WTC11 (cell line): ENCODE measurements at regions not wholly inside any gene's neighbourhood (a gene's known extent, or its start where the extent isn't known, plus 50 kb on each side); places are given as distances from the start of the nearest gene placed in this dataset.

Source experiments
- ATAC-seq: fragments of 200-7000 bp; cut with Tn5 transposase; 2 replicates; pipeline ENCODE4 v1.10.0; 2021; ENCODE audit warnings: mild to moderate bottlenecking, moderate library complexity
- CTCF ChIA-PET: fragments of 300-600 bp; sonication (Branson Sonifier 250); formaldehyde crosslinking; loops from one replicate; lab custom pipeline; 2021; ENCODE audit warnings: antibody characterized with exemption; lab: Charles Lee
- POLR2A ChIA-PET: fragments of 350-600 bp; sonication (Branson Sonifier 250); formaldehyde crosslinking; loops from one replicate; lab custom pipeline; 2021; ENCODE audit warnings: antibody characterized with exemption; lab: Charles Lee
- DNase-seq: peaks from one replicate; pipeline ENCODE4 v3.0.0; 2021; ENCODE audit warnings: low spot score
- H3K27ac Mint-ChIP-seq: 2 replicates; pipeline ENCODE4 v1.8.0; 2021; ENCODE audit warnings: mixed read lengths
- H3K27me3 Mint-ChIP-seq: 2 replicates; pipeline ENCODE4 v1.8.0; 2021; ENCODE audit warnings: low read depth, mild to moderate bottlenecking, moderate library complexity, mixed read lengths
- H3K36me3 Mint-ChIP-seq: 2 replicates; pipeline ENCODE4 v1.8.0; 2021; ENCODE audit warnings: mixed read lengths
- H3K4me1 Mint-ChIP-seq: 2 replicates; pipeline ENCODE4 v1.8.0; 2022; ENCODE audit warnings: mixed read lengths
- H3K4me3 Mint-ChIP-seq: 2 replicates; pipeline ENCODE4 v1.8.0; 2021; ENCODE audit warnings: mild to moderate bottlenecking, moderate library complexity, mixed read lengths
- H3K9me3 Mint-ChIP-seq: 2 replicates; pipeline ENCODE4 v1.8.0; 2021; ENCODE audit warnings: mixed read lengths
- CREB1 ChIP-seq: sonication (generic); formaldehyde crosslinking; IDR thresholded peaks from 2 replicates; pipeline ENCODE4 v1.8.0; 2023; ENCODE audit warnings: mild to moderate bottlenecking, missing genetic modification reagents
- ELF4 ChIP-seq: sonication (generic); formaldehyde crosslinking; IDR thresholded peaks from 2 replicates; pipeline ENCODE4 v1.8.1; 2022; ENCODE audit warnings: low read depth, mild to moderate bottlenecking, moderate library complexity, missing genetic modification reagents
- FOXP1 ChIP-seq: sonication (generic); formaldehyde crosslinking; IDR thresholded peaks from 2 replicates; pipeline ENCODE4 v1.8.0; 2022; ENCODE audit warnings: missing genetic modification reagents, mild to moderate bottlenecking, moderate library complexity, borderline replicate concordance
- GTF2I ChIP-seq: fragments of 250-450 bp; sonication (Bioruptor Pico); conservative IDR thresholded peaks from 2 replicates; pipeline ENCODE4 v1.4.0; 2021; ENCODE audit warnings: mild to moderate bottlenecking
- MYBL2 ChIP-seq: sonication (generic); formaldehyde crosslinking; IDR thresholded peaks from 2 replicates; pipeline ENCODE4 v1.8.1; 2023; ENCODE audit warnings: mild to moderate bottlenecking, moderate library complexity, missing genetic modification reagents
- NFE2L1 ChIP-seq: sonication (generic); formaldehyde crosslinking; IDR thresholded peaks from 2 replicates; pipeline ENCODE4 v1.8.1; 2023; ENCODE audit warnings: missing genetic modification reagents
- OVOL2 ChIP-seq: fragments of 250-450 bp; sonication (Bioruptor Pico); IDR thresholded peaks from 2 replicates; pipeline ENCODE4 v1.9.0; 2021; ENCODE audit warnings: mild to moderate bottlenecking, borderline replicate concordance
- SOX15 ChIP-seq: fragments of 250-450 bp; sonication (Bioruptor Pico); IDR thresholded peaks from 2 replicates; pipeline ENCODE4 v1.9.0; 2021; ENCODE audit warnings: mild to moderate bottlenecking
- ZNF121 ChIP-seq: sonication (generic); formaldehyde crosslinking; IDR thresholded peaks from 2 replicates; pipeline ENCODE4 v1.8.0; 2023; ENCODE audit warnings: missing genetic modification reagents
- TF ChIP-seq, protein P1 (sequence below): fragments of 250-450 bp; sonication (Bioruptor Pico); IDR thresholded peaks from 2 replicates; pipeline ENCODE4 v1.9.0; 2021; ENCODE audit warnings: mild to moderate bottlenecking, borderline replicate concordance
- TF ChIP-seq, protein P2 (sequence below): sonication (generic); formaldehyde crosslinking; IDR thresholded peaks from 2 replicates; pipeline ENCODE4 v1.8.0; 2022; ENCODE audit warnings: mild to moderate bottlenecking, missing genetic modification reagents
- TF ChIP-seq, protein P3 (sequence below): fragments of 250-450 bp; sonication (Bioruptor Pico); IDR thresholded peaks from 2 replicates; pipeline ENCODE4 v1.9.0; 2021; ENCODE audit warnings: mild to moderate bottlenecking
- TF ChIP-seq, protein P4 (sequence below): sonication (generic); formaldehyde crosslinking; conservative IDR thresholded peaks from 2 replicates; pipeline ENCODE4 v1.8.1; 2023; ENCODE audit warnings: mild to moderate bottlenecking, low read depth, missing genetic modification reagents, moderate library complexity
- TF ChIP-seq, protein P5 (sequence below): sonication (generic); formaldehyde crosslinking; IDR thresholded peaks from 2 replicates; pipeline ENCODE4 v1.8.1; 2023; ENCODE audit warnings: mild to moderate bottlenecking, missing genetic modification reagents, moderate library complexity
- TF ChIP-seq, protein P6 (sequence below): sonication (generic); formaldehyde crosslinking; IDR thresholded peaks from 2 replicates; pipeline ENCODE4 v1.8.1; 2022; ENCODE audit warnings: missing genetic modification reagents, borderline replicate concordance

DNA sequence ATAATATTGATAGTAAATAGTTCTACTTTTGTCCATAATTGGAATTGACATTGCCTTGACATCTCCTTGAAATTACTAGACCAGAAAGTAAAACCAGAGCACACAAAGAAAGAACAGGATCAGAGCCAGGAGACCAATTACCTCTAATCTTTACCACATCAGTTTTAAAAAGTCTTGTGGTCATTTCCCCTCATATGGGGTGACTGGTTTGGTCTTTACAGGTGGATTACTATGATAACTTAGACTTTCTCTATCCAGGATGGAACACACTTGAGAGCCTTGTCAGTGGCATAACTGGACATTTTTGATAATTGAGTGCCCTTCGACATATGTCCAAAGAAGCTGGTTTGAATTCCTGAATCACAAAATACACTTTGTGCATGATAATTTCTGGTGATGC lies 1148.1 kb upstream of the NCAM2 start:
- ChIA-PET POLR2A (no interaction called here), CTCF (no interaction called here)
- DNase-seq (no peak), ATAC-seq (no peak)
- no peaks in the 10 kb centered on the region for H3K36me3 Mint-ChIP-seq
- no peaks in the 10 kb centered on the region for H3K27me3 Mint-ChIP-seq
- H3K4me3 Mint-ChIP-seq: no peak overlapping the region
- 0 out of 2 replicates have a peak, but pooled peaks cover 3% of the 10 kb centered on the region for H3K9me3 Mint-ChIP-seq
- H3K4me1 Mint-ChIP-seq: no peaks in the 10 kb centered on the region
- no peak overlapping the region for H3K27ac Mint-ChIP-seq
- TF ChIP-seq, protein P1, sequence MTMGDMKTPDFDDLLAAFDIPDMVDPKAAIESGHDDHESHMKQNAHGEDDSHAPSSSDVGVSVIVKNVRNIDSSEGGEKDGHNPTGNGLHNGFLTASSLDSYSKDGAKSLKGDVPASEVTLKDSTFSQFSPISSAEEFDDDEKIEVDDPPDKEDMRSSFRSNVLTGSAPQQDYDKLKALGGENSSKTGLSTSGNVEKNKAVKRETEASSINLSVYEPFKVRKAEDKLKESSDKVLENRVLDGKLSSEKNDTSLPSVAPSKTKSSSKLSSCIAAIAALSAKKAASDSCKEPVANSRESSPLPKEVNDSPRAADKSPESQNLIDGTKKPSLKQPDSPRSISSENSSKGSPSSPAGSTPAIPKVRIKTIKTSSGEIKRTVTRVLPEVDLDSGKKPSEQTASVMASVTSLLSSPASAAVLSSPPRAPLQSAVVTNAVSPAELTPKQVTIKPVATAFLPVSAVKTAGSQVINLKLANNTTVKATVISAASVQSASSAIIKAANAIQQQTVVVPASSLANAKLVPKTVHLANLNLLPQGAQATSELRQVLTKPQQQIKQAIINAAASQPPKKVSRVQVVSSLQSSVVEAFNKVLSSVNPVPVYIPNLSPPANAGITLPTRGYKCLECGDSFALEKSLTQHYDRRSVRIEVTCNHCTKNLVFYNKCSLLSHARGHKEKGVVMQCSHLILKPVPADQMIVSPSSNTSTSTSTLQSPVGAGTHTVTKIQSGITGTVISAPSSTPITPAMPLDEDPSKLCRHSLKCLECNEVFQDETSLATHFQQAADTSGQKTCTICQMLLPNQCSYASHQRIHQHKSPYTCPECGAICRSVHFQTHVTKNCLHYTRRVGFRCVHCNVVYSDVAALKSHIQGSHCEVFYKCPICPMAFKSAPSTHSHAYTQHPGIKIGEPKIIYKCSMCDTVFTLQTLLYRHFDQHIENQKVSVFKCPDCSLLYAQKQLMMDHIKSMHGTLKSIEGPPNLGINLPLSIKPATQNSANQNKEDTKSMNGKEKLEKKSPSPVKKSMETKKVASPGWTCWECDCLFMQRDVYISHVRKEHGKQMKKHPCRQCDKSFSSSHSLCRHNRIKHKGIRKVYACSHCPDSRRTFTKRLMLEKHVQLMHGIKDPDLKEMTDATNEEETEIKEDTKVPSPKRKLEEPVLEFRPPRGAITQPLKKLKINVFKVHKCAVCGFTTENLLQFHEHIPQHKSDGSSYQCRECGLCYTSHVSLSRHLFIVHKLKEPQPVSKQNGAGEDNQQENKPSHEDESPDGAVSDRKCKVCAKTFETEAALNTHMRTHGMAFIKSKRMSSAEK (CRISPR knock-in tag): no peak
- TF ChIP-seq MYBL2 (CRISPR knock-in tag): no peak
- TF ChIP-seq, protein P2, sequence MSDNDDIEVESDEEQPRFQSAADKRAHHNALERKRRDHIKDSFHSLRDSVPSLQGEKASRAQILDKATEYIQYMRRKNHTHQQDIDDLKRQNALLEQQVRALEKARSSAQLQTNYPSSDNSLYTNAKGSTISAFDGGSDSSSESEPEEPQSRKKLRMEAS (CRISPR knock-in tag): no peak
- TF ChIP-seq, all 79 proteins: peak for 0

DNA sequence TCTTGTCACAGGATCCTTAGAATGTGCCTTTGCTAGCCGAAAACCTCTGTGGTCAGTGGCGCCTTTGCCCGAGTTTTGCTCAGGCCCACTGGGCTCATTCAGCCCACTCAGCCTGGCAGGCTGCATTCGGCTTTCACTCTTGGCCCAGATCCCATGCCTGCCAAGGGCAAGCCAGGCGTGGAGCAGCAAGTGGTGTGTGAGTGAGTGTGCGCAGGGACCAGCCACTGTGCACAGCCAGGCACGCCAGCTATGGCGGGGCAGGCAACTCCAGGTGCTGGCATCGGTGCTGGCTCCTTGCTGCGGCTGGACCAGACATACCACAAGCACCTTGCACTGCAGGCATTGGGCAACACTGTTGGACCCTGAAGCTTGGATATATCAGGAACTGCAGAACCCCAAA lies 1145.1 kb upstream of the NCAM2 start:
- no peaks in the 10 kb centered on the region for H3K36me3 Mint-ChIP-seq
- CTCF ChIA-PET: interaction anchor here (1.1 kb wide), 1 partner anchor 71 kb away, joined by 3 read pairs; no protein-coding TSS in a partner anchor

DNA sequence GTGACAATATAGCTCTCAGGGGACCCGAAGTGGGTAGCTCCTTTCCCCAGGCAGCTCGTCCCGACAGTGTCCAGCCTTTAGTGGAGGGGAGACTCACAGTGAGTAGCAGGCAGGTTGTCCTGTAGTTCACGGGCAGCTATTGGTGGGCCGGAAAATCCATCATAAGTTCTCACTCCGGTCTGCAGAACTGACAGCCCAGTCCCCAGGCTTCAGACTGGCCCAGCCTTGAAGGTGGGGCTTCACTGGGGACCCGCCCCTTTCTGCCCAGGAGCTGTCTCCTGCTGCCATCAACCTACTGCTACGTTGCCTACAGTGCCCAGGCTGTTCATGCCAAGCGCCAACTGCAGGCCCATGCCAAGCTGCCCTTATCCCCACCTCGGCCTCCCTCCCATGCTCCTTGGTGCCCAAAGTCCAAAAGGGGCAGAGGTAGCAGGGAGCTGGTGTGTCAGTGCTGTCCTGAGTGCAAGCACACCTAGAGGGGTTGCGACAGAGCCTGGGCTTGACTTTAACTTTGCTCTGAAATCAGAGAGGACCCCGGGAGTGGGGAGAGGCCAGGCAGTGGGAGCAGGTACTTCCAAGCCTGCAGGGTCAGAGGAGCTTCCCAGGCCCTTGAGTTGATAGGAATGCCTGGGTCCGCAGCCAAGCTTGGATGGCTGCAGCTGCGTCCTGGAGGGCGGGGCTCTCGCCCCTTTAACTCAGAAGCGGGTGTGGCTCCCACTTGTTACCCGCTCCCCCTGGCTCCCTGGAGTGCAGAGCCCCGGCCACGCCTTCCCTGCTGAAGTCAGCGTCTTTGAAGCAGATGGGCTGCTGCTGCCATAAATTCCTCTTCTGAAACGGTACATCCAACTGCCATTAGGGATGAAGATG lies 1144.3 kb upstream of the NCAM2 start:
- no peaks in the 10 kb centered on the region for H3K36me3 Mint-ChIP-seq
- no peaks in the 10 kb centered on the region for H3K4me1 Mint-ChIP-seq
- H3K27ac Mint-ChIP-seq: no peak overlapping the region
- no peaks in the 10 kb centered on the region for H3K27me3 Mint-ChIP-seq
- H3K9me3 Mint-ChIP-seq: 0 out of 2 replicates have a peak, but pooled peaks cover 3% of the 10 kb centered on the region
- no peak overlapping the region for H3K4me3 Mint-ChIP-seq
- DNase-seq (peak; percentile 16), ATAC-seq (peak; percentile 68)
- ChIA-PET CTCF (interaction anchor here (1.1 kb wide), 1 partner anchor 72 kb away, joined by 3 read pairs; no protein-coding TSS in a partner anchor), POLR2A (no interaction called here)
- TF ChIP-seq NFE2L1 (no peak), GTF2I (CRISPR knock-in tag) (no peak), ELF4 (CRISPR knock-in tag) (no peak), CREB1 (CRISPR knock-in tag) (no peak), MYBL2 (CRISPR knock-in tag) (no peak), SOX15 (CRISPR knock-in tag) (no peak), OVOL2 (CRISPR knock-in tag) (no peak), ZNF121 (CRISPR knock-in tag) (no peak), FOXP1 (CRISPR knock-in tag) (no peak)
- TF ChIP-seq, protein P3, sequence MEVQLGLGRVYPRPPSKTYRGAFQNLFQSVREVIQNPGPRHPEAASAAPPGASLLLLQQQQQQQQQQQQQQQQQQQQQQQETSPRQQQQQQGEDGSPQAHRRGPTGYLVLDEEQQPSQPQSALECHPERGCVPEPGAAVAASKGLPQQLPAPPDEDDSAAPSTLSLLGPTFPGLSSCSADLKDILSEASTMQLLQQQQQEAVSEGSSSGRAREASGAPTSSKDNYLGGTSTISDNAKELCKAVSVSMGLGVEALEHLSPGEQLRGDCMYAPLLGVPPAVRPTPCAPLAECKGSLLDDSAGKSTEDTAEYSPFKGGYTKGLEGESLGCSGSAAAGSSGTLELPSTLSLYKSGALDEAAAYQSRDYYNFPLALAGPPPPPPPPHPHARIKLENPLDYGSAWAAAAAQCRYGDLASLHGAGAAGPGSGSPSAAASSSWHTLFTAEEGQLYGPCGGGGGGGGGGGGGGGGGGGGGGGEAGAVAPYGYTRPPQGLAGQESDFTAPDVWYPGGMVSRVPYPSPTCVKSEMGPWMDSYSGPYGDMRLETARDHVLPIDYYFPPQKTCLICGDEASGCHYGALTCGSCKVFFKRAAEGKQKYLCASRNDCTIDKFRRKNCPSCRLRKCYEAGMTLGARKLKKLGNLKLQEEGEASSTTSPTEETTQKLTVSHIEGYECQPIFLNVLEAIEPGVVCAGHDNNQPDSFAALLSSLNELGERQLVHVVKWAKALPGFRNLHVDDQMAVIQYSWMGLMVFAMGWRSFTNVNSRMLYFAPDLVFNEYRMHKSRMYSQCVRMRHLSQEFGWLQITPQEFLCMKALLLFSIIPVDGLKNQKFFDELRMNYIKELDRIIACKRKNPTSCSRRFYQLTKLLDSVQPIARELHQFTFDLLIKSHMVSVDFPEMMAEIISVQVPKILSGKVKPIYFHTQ (CRISPR knock-in tag): no peak
- TF ChIP-seq, protein P4, sequence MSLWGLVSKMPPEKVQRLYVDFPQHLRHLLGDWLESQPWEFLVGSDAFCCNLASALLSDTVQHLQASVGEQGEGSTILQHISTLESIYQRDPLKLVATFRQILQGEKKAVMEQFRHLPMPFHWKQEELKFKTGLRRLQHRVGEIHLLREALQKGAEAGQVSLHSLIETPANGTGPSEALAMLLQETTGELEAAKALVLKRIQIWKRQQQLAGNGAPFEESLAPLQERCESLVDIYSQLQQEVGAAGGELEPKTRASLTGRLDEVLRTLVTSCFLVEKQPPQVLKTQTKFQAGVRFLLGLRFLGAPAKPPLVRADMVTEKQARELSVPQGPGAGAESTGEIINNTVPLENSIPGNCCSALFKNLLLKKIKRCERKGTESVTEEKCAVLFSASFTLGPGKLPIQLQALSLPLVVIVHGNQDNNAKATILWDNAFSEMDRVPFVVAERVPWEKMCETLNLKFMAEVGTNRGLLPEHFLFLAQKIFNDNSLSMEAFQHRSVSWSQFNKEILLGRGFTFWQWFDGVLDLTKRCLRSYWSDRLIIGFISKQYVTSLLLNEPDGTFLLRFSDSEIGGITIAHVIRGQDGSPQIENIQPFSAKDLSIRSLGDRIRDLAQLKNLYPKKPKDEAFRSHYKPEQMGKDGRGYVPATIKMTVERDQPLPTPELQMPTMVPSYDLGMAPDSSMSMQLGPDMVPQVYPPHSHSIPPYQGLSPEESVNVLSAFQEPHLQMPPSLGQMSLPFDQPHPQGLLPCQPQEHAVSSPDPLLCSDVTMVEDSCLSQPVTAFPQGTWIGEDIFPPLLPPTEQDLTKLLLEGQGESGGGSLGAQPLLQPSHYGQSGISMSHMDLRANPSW (CRISPR knock-in tag): no peak
- TF ChIP-seq, protein P5, sequence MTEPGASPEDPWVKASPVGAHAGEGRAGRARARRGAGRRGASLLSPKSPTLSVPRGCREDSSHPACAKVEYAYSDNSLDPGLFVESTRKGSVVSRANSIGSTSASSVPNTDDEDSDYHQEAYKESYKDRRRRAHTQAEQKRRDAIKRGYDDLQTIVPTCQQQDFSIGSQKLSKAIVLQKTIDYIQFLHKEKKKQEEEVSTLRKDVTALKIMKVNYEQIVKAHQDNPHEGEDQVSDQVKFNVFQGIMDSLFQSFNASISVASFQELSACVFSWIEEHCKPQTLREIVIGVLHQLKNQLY (CRISPR knock-in tag): no peak

More for the DNA sequence above, 1145.1 kb upstream of the NCAM2 start:
- DNase-seq: no peak
- Mint-ChIP-seq H3K27me3 (no peaks in the 10 kb centered on the region), H3K9me3 (0 out of 2 replicates have a peak, but pooled peaks cover 3% of the 10 kb centered on the region), H3K27ac (no peak overlapping the region), H3K4me3 (no peak overlapping the region), H3K4me1 (no peaks in the 10 kb centered on the region)
- TF ChIP-seq, protein P6, sequence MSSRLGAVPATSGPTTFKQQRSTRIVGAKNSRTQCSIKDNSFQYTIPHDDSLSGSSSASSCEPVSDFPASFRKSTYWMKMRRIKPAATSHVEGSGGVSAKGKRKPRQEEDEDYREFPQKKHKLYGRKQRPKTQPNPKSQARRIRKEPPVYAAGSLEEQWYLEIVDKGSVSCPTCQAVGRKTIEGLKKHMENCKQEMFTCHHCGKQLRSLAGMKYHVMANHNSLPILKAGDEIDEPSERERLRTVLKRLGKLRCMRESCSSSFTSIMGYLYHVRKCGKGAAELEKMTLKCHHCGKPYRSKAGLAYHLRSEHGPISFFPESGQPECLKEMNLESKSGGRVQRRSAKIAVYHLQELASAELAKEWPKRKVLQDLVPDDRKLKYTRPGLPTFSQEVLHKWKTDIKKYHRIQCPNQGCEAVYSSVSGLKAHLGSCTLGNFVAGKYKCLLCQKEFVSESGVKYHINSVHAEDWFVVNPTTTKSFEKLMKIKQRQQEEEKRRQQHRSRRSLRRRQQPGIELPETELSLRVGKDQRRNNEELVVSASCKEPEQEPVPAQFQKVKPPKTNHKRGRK: no peak
- POLR2A ChIA-PET: no interaction called here
- no peak for ATAC-seq
